Ascending aorta (tissue), 2 donors: ENCODE measurements at regions not wholly inside any gene's neighbourhood (a gene's known extent, or its start where the extent isn't known, plus 50 kb on each side); places are given as distances from the start of the nearest gene placed in this dataset.

ENCODE experiments used
- DNase-seq, 2 donors: peaks; one replicate each; pipeline ENCODE4 v3.0.0-alpha.2; 2019; ENCODE audit warnings: low spot score in 2 of 2
- H3K27ac ChIP-seq, 2 donors: fragments of 200-600 bp; sonication (generic); one replicate each; pipeline ENCODE4 v1.5.1; 2016 to 2017; ENCODE audit warnings: mild to moderate bottlenecking in 1 of 2
- H3K27me3 ChIP-seq: fragments of 200-600 bp; sonication (generic); one replicate; pipeline ENCODE4 v1.5.1; 2017
- H3K36me3 ChIP-seq, 2 donors: fragments of 200-600 bp; sonication (generic); one replicate each; pipeline ENCODE4 v1.5.1; 2016
- H3K4me1 ChIP-seq, 2 donors: fragments of 200-600 bp; sonication (generic); one replicate each; pipeline ENCODE4 v1.5.1; 2016 to 2017; ENCODE audit warnings: mild to moderate bottlenecking in 1 of 2
- H3K4me3 ChIP-seq, 2 donors: fragments of 200-600 bp; sonication (generic); one replicate each; pipeline ENCODE4 v1.5.1; 2016 to 2017; ENCODE audit warnings: mild to moderate bottlenecking in 1 of 2
- H3K9me3 ChIP-seq, 2 donors: fragments of 200-600 bp; sonication (generic); one replicate each; pipeline ENCODE4 v1.5.1; 2016
- intact Hi-C: fragments of 100-400 bp; cut with DNase I; formaldehyde crosslinking; loops from one replicate; pipeline ENCODE4 v1.15.1; 2023
- TF ChIP-seq, protein P1 (sequence below), 3 experiments: fragments of 200-600 bp in 2 of 3; fragments of 450-650 bp in 1 of 3; sonication (generic) in 2 of 3; IDR thresholded peaks; one replicate each; pipeline ENCODE4 v1.5.1; 2016 to 2019; ENCODE audit warnings: antibody characterized with exemption in 3 of 3, mild to moderate bottlenecking in 1 of 3, moderate library complexity in 1 of 3

DNA sequence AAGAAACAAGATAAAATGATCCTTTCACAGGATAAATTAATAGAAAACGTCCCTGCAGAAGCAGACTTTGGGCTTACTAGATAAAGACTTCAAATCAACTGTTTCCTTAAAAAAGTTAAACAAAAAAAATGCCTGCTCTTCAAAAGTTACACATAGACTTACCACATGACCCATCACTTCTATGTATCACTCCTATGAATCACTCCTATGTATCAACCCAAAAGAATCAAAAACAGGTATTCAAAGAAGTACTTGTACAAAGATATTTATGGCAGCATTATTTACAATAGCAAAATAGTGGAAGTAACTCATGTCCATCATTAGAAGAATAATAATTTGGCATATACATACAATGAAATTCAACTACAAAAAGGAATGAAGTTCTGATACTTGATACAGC lies 56.3 kb upstream of the PRDM9 start:
- Histone ChIP-seq H3K27me3 (no peaks in the 10 kb centered on the region), H3K9me3 (no peaks in the 10 kb centered on the region), H3K27ac (no peak overlapping the region), H3K4me3 (no peak overlapping the region), H3K4me1 (no peaks in the 10 kb centered on the region), H3K36me3 (no peaks in the 10 kb centered on the region)
- intact Hi-C loops, result no loop called here
- TF ChIP-seq, protein P1, sequence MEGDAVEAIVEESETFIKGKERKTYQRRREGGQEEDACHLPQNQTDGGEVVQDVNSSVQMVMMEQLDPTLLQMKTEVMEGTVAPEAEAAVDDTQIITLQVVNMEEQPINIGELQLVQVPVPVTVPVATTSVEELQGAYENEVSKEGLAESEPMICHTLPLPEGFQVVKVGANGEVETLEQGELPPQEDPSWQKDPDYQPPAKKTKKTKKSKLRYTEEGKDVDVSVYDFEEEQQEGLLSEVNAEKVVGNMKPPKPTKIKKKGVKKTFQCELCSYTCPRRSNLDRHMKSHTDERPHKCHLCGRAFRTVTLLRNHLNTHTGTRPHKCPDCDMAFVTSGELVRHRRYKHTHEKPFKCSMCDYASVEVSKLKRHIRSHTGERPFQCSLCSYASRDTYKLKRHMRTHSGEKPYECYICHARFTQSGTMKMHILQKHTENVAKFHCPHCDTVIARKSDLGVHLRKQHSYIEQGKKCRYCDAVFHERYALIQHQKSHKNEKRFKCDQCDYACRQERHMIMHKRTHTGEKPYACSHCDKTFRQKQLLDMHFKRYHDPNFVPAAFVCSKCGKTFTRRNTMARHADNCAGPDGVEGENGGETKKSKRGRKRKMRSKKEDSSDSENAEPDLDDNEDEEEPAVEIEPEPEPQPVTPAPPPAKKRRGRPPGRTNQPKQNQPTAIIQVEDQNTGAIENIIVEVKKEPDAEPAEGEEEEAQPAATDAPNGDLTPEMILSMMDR (IDR thresholded peaks at IDR 0.05), result no peak
- no peak for DNase-seq

DNA sequence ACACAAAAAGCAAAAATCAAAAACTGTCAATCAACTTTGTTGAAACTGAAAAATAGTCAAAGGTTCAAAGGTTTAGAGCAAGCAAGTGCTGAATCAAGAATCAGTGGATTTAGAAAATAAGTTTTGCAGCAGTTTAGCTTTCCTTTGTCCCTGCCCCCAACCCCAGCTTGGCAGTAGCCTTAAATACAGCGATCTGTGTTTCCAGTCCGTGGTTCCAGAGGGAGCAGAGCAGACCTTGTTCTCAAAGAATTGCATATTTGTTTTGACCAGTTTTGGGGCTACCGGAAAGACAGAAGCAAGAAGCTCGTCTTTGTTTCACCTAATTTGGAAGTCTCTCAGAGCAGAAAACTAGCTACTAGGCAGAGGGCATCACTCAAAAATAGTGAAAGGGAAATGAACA lies 57.2 kb upstream of the PRDM9 start:
- Histone ChIP-seq H3K27ac (no peak overlapping the region), H3K4me3 (no peak overlapping the region), H3K36me3 (no peaks in the 10 kb centered on the region), H3K9me3 (no peaks in the 10 kb centered on the region), H3K4me1 (no peaks in the 10 kb centered on the region), H3K27me3 (no peaks in the 10 kb centered on the region)
- no peak for DNase-seq
- intact Hi-C loops, result no loop called here
- TF ChIP-seq, protein P1 (IDR thresholded peaks at IDR 0.05), result no peak

DNA sequence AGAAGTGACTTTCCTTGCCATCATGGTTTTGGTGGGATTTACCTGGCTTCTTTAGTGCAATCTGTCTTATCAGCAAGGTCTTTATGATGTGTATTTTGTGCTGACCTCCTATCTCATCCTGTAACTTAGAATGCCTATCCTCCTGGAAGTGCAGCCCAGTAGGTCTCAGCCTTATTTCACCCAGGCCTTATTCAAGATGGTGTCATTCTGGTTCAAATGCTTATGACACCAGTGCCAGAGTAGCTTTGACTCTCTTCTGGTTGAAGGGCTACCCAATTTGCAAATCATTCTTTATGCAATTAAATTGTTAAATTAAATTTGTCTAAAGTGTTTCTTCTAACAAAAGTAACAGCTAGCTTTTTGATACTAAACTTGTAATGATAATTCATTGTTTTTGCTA lies 58.8 kb upstream of the PRDM9 start:
- intact Hi-C loops, result no loop called here
- Histone ChIP-seq H3K9me3 (no peaks in the 10 kb centered on the region), H3K27ac (no peak overlapping the region), H3K36me3 (no peaks in the 10 kb centered on the region), H3K27me3 (no peaks in the 10 kb centered on the region), H3K4me3 (no peak overlapping the region), H3K4me1 (no peaks in the 10 kb centered on the region)
- DNase-seq, result no peak
- TF ChIP-seq, protein P1 (IDR thresholded peaks at IDR 0.05), result no peak

DNA sequence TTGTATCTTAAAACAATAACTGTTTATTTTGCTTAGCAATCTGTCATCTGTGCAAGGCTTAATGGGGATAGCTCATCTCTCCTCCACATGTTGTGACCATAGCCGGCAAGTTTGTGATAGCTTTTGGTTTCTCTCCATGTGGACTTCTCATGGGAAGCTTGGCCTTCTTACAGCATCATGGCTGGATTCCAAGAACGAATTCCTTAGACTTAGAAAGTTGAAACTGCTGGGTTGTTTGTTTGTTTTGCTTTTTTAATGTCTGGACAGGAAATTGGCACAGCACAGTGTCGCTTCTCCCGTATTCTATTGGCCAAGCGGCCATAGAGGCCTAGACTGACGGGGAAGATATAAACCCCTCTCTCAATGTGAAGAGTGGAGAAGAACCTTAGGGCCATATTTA lies 61.0 kb upstream of the PRDM9 start:
- no peaks in the 10 kb centered on the region for H3K9me3 ChIP-seq
- TF ChIP-seq, protein P1 (IDR thresholded peaks at IDR 0.05), result no peak
- H3K27ac ChIP-seq, result no peak overlapping the region
- no peak overlapping the region for H3K4me3 ChIP-seq
- no peaks in the 10 kb centered on the region for H3K36me3 ChIP-seq
- intact Hi-C loops, result no loop called here
- no peaks in the 10 kb centered on the region for H3K4me1 ChIP-seq
- DNase-seq, result no peak
- H3K27me3 ChIP-seq, result no peaks in the 10 kb centered on the region

DNA sequence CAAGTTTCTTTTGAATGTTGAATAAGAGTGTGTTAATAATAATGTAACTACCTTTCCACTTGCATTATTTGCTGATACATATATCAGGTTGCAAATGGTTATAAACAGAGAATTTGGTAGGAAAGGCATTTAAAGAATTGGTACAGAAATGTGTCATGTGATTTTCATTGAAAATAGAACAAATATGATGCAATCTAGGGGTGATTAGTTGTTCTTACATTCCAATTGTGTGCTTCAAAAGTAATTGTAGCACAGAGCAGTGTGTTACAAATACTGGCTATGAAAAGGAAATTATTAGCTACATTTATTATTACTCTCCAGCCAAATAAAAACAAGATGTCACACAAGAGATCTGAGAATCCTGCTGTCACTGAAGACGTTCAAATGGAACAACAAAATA lies 61.8 kb upstream of the PRDM9 start:
- no peak overlapping the region for H3K27ac ChIP-seq
- H3K36me3 ChIP-seq, result no peaks in the 10 kb centered on the region
- no peaks in the 10 kb centered on the region for H3K9me3 ChIP-seq
- H3K4me1 ChIP-seq, result no peaks in the 10 kb centered on the region
- H3K27me3 ChIP-seq, result no peaks in the 10 kb centered on the region
- intact Hi-C loops, result no loop called here
- H3K4me3 ChIP-seq, result no peak overlapping the region
- no peak for DNase-seq
- TF ChIP-seq, protein P1 (IDR thresholded peaks at IDR 0.05), result no peak

DNA sequence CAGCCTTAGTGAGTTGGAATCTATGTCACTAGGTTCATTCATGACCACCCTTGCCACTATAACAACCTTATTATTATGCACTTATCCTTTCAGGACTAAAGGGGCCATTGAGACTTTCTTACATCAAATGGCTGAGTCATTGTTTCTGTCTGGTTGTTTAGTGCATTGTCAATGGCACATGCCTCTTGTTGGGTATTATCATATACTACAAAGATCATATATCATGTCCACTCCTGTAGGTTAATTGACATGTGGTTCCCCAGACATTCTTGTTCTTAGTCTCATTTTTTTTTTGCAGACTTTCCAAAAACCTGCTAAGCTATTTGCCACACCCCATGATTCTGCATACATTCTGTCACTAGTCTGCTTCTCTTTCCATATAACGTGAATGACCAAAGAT lies 66.7 kb upstream of the PRDM9 start:
- TF ChIP-seq, protein P1 (IDR thresholded peaks at IDR 0.05), result no peak
- no peaks in the 10 kb centered on the region for H3K27me3 ChIP-seq
- H3K9me3 ChIP-seq, result no peaks in the 10 kb centered on the region
- no peak for DNase-seq
- no peaks in the 10 kb centered on the region for H3K4me1 ChIP-seq
- H3K4me3 ChIP-seq, result no peak overlapping the region
- intact Hi-C loops, result no loop called here
- H3K36me3 ChIP-seq, result no peaks in the 10 kb centered on the region
- H3K27ac ChIP-seq, result no peak overlapping the region
